ENCODE measurements at regions not wholly inside any gene's neighbourhood (a gene's known extent, or its start where the extent isn't known, plus 50 kb on each side); places are given as distances from the start of the nearest gene placed in this dataset.
A peak's percentile ranks its signal among the peaks of the same experiment; 100 is the strongest.

DNA sequence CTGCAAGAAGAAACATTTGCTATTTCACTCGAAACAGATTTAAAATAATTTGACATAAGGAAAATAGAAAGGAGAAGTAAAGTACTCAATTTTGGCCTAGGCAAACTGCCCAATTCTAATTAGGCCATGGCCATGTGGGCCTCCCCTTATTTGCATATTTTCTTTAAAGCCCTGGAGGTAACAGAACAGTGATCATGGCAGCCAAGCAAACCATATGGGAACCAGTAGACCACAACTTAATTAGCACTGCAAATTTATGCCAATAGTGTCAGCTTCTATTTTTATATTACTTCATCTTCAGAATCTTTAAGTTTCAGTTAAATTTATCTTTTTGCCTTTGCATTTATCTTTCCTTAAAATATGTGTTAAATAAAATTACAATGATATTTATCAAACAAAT, 63.3 kb upstream of the THSD7A start:
- DNase-seq (ENCODE audit: extremely low read depth, low read depth) = no peak

DNA sequence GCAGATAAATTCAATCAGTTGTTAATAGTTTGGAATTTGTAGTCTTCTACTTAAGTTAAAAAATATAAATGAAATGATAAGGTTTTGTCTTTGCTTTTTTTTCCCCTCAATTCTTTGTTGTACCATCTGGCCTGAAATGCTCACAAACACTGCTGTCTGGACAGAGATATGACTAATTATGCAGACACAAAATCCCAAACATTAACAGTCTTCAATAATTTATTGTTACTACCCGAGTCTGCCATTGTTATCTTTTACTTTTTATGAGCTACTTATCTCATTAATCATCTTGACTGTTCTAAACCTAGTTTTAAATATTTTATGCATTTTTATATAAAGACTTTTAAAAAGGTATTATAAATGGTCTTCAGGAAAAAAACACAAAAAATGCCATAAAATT, 64.7 kb upstream of the THSD7A start:
- no peak for DNase-seq (ENCODE audit: extremely low read depth, low read depth)

DNA sequence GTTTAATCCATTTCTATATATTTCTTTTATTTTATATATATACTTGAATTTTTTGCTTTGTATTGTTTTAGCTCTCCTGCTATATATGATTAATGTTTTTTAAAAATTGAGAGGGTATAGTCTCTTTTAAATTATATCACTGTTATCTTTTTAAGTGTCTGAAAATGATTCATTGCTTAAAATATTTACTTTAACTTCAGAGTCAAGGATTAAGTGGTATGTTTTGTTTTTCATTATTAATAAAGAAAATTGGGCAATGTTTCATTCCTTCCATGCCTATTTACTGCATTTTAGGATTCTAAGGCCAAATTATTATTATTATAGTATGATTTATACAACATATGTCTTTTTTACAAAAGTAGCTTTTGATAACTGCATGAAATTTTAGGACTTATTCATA, 67.2 kb upstream of the THSD7A start:
- DNase-seq (ENCODE audit: extremely low read depth, low read depth) = no peak

DNA sequence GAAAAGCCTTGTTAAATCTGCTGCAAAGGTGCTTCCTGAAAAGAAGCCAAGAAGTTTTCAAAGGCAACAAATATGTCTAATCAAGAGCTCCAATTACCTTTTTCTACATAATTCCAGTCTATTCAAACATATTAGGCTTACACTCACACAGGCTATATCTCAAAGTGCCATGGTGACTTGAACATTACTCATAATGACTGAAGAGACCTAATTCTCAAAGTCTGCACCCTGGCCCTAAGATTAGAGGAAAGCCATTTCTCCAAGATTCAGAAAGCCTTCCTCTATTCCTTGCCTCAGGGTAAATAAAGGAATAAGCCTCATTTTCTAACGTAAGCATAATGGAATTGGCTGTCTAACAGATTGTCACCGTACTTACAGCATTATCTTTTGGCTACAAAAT, 78.3 kb upstream of the THSD7A start:
- no peak for DNase-seq (ENCODE audit: extremely low read depth, low read depth)

DNA sequence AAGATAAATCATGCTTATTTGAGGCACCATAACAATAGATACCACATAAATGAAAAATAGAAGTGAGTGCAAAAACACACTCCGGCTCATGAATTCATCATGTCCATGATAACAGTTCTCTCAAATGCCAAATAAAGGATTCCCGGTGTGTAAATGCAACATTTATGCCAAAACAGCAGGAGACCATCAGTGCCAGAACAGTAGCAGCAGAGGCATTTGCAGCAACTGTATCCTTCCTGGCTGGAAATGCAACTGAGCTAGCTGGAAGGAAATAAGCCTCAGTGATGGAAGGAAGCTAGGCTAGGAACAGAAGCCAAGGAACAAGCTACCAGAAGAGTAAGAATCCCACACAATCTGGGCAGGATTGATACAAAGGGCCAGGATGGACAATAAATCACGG, 79.9 kb upstream of the THSD7A start:
- DNase-seq (ENCODE audit: extremely low read depth, low read depth) = no peak

DNA sequence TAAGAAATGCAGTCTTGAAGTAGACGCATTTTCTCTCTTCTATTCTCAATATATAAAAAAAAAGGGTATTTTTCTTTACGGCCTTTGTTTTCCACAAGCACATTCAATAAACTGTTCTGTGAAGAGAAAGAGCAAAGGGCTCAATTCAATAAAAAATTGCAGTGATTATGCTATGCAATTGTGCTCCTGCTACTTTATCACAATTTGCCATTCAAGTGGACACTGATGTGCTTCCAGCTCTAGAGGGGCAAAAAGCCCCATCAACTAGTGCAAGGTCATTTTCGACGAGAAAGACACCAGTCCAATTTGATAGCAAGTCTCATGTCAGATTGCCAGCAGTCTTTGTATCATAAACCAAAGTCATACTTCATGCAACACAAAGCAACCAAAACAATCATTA, 82.6 kb upstream of the THSD7A start:
- DNase-seq (ENCODE audit: extremely low read depth, low read depth) = no peak

DNA sequence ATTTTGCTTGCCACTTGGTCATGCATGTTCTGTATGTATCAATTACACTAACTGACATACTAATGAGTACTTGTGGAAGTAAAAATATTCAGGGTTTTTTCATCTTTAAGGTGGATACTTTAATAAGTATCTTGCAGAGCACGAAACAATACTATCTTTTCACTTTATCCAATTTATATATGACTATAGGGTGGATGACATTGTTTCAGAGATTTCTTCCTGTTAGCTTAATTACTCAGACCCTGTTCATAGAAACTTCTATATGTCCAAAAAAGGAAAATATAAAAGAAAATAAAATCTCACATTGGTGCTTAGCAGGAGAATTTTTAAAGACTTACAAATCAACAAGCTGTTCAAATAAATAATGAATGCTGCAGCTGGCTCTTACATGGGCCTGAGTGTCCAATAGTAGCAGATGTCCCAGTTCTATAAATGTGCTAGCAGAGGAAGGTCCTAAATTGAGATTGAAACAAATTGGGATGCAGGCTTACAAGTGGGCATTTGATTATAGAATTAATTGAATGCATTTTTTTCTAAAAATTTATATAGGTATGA, 91.5 kb upstream of the THSD7A start:
- DNase-seq (ENCODE audit: extremely low read depth, low read depth) = no peak

DNA sequence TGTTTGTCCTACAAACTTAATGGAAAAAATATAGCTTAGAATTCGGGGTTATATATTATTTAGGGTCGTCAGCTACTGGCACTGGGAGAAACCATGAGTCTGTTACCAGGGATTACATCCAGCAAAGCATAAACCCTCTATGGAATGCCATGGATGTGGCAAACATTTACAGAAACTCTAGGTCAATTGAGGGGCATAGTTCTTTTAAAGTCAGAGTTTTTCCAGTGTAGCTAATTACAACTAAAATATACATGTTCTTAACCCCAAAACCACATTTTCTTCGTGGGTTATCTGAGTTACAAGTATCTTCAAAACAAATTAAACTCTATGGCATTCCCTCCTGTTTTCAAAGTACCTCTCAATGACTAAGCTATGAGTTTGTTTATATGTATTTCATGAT, 99.3 kb upstream of the THSD7A start:
- DNase-seq (ENCODE audit: extremely low read depth, low read depth) = no peak

DNA sequence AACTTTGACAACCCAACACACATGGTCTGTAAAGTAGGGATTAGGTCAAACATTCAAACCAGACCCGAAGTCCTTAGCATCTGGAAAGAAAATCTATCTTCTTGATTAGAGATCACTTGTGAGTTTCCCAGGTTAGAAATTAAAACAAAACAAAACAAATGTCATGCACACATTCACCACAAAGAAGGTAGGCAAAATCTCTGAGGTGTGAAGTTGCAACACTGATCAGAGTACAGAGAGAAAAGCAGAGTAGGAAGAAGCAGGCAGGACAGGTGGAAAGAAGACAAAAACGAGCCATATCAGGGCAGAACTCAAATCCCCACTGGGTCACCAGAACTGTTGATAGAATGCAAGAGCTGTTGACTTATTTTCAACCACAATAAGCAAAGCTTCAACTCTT, 102.8 kb upstream of the THSD7A start:
- no peak for DNase-seq (ENCODE audit: extremely low read depth, low read depth)

DNA sequence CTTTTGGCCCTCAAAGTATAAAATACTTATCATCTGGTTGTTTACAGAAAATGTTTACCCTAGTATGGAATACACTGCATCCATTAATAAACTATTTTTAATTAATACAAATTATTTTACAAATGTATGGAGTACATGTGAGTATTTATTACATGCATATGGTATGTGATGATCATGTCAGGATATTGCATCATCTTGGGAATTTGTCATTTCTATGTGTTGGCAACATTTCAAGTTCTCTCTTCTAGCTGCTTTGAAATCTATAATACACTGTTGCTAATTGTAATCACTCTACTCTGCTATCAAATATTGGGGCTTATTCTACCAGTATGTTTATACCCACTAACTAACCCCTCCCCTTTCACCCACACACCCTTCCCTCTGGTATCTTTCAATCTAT, 103.9 kb upstream of the THSD7A start:
- DNase-seq (ENCODE audit: extremely low read depth, low read depth) = peak; percentile 41

DNA sequence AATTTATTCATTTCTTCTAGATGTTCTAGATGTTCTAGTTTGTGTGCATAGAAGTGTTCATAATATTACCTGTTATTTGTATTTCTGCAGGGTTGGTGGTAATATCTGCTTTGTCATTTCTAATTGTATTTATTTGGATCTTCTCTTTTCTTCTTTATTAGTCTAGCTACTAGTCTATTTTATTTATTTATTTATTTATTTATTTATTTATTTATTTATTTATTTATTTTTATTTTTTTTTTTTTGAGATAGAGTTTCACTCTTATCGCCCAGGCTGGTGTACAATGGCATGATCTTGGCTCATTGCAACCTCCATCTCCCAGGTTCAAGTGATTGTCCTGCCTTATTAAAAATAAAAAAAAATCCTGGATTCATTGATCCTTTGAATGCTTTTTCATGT, 114.8 kb upstream of the THSD7A start:
- no peak for DNase-seq (ENCODE audit: extremely low read depth, low read depth)

DNA sequence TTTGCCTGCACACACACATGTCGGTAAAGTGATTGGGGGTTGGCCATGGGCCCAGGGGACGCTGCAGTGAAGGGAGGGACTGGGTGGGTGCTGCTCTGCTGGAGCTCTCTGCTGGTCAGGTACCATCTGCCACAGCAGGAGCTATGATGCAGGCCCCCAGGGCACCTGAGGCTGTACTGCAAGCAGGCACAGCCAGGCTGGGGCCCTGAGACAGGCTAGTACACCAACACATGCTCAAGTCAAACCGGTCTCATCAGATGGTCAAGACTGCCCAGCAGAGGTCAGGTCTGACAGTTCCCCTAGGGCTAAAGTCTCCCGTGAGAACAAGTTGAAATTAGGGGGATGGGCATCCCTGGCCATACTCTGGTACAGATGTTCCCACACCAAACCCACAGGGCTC, 118.3 kb upstream of the THSD7A start:
- no peak for DNase-seq (ENCODE audit: extremely low read depth, low read depth)

DNA sequence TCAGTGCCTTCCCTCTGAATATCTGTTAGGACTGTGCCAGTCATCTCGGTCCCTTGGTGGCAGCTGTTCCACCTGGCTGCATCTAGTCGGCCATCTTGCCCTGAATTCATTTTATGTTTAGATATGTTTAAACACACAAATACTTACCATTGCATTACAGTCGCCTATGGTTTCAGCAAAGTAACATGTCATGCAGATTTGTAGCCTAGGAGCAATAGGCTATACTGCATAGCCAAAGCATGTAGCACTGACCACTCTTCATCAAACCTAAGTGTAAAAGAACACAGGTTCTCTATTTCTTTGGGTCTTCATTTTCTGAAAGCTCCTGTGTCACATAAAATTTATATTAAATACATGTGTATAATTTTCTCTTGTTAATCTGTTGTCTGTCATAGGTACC, 118.9 kb upstream of the THSD7A start:
- no peak for DNase-seq (ENCODE audit: extremely low read depth, low read depth)

DNA sequence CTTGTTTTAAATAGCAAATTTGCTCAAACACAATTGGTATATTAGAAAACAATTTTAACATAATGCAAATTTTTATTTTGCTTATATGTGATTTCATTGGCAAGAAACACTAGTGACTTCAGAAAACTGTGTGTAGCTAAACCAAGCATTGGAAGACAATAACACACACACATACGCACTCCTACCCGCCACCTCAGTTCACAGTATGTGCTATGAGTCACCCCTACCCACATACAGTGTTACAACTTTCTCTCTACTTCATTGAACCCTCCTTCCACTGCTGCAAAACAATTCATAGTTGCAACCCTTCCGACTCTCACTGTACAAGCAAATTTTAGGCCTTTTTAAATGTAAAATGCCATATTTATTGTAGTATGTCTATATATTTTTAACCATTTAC, 119.9 kb upstream of the THSD7A start:
- no peak for DNase-seq (ENCODE audit: extremely low read depth, low read depth)

DNA sequence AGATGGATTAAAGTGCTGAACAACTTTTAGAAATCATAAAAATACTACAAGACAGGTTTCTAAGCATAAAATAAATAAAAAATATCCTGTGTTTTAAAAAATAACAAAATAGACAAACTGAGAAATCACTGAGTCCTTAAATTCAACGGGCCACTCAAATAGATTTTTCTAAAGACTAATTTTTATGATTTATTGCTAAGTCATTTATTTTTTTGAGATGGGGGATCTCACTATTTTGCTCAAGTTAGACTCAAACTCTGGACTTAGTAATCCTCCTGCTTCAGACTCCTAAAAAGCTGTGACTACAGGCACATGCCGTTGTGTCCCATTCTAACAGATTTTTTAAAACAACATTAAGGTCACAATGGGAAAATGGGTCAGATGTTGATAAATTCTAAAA, 121.0 kb upstream of the THSD7A start:
- no peak for DNase-seq (ENCODE audit: extremely low read depth, low read depth)

DNA sequence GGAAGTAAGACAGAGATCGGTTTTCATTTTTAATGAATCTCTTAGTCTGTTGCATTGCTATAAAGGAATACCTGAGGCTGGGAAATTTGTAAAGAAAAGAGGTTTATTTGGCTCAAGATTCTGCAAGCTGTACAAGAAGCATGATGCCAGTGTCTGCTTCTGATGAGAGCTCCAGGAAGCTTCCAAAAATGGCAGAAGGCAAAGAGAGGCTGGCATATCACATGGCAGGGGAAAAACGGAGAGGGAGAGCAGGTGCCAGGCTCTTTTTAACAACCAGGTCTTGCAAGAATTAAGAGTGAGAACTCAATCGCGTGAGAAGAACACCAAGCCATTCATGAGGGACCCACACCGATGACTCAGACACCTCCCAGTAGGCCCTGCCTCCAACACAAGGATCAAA, 125.0 kb upstream of the THSD7A start:
- no peak for DNase-seq (ENCODE audit: extremely low read depth, low read depth)

DNA sequence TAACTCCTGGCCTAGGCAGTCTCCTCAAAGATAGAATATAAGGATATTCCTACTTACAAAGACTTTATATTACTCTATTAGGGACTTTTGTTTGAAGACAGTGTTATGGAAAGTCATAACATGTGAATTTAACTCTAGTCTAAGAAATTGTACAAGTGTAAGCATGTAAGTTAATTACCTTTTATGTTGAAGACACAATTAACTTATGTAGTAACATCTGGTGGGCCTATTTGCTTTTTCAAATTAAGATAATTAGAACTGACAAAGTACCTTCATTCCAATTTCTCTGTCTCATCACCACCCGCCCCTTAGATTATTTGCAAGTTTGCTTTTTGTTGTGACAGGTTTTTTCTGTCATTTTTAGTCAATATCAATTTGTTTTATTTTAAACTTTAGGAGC, 126.0 kb upstream of the THSD7A start:
- no peak for DNase-seq (ENCODE audit: extremely low read depth, low read depth)

DNA sequence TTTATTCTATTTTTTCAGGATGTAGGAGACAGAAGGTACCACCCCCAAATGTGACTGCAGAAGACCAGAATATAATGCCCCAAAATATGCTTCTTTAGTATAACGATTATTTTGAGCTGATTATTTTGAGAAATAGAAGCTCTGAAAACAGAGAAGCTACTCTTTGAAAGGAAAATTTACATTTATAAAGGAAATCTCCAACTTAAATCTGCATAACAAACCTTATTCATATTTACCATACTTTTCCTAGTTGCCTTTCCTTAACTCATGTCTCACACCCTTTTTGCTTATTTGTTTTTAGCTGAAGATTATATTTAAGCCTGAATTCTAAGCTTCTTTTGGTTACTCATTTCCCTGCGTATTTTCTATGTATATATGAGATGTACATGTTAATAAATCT, 127.1 kb upstream of the THSD7A start:
- no peak for DNase-seq (ENCODE audit: extremely low read depth, low read depth)

DNA sequence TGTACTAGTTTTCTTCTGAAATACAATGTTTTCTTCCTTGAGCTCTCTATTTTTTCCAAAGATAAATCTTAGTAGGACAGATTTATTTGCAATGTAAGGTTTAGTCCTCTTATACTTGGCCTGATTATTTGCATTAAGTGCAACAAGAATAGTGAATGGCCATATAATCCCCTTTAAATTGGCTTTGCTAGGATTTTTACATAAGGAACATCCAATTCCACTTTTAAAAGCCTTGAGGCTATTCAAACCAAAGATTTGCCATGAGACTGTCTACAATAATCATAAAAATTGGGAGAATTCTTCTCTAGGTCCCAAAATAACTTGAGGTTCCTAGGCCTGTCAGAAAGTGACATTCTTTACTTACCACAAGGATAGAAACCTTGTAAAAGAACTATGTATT, 128.6 kb upstream of the THSD7A start:
- DNase-seq (ENCODE audit: extremely low read depth, low read depth) = no peak

DNA sequence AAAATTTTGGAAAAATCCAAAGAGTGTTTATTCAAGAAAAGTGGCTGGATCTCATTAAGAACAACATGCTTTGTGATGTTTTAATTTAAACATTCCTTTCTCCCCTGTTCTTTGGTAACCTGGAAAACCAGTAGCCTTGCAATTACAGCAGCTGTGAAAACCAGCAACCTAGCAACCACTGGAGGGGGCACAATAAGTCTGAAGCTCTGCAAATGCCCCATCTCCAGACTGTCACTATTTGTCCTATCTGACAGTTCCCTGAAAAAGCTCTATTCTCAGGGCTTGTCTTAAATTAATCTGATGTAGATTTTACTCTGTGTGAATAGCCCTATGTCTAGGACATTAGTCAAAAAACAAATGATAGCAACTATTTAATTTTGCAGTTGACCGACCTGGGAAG, 137.6 kb upstream of the THSD7A start:
- no peak for DNase-seq (ENCODE audit: extremely low read depth, low read depth)

DNA sequence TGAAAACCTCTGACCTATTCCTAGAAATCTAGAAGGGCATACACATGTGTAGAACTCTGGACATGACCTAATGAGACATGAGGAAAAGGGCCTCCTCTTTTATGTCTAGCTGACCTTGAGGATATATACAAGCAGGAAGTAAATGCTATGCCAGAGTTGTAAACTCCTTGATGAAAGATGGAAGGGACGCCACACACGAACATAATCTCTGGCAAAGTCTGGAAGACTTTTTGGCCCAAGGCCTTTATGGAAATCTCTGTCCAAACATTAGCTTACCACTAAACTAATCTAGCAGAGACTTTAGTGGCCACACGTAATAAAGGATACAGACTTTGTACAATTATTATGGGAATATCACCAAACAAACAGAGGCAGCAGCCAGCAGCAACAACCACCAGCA, 138.1 kb upstream of the THSD7A start:
- DNase-seq (ENCODE audit: extremely low read depth, low read depth) = no peak

DNA sequence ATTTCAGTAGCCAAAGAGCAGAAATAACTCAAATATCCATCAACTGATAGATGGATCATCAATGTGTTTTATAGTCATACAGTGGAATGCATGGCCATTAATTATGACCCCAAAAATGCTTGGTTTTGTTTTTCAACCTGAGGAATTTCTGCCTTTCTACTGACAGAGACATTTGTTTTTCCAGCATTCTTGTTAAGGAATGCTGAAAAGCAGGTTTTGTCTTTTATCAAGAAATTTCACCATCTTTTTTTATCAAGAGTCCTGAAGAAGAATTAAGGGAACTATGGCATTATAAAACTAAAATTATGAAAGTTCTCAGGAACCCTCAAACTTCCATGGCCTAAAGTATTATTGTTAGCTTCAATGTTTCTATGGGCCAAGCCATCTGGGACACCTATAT, 153.4 kb upstream of the THSD7A start:
- DNase-seq (ENCODE audit: extremely low read depth, low read depth) = no peak

DNA sequence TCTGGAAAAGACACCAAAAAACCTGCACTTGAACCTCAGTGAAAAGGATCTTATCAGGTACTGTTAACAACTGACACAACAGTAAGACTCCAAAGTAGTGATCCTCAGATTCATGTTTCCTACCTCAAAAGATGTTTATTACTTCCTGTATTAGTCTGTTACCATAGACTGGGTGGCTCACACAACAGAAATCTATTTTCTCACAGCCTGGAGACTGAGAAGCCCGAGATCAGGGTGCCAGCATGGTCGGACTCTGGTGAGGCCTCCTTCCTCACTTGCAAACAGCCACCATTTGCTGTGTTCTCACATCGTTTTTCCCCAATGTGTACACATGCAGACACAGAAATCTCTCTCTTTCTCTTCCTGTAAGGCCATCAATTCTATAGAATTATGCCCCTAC, 154.0 kb upstream of the THSD7A start:
- DNase-seq (ENCODE audit: extremely low read depth, low read depth) = no peak

DNA sequence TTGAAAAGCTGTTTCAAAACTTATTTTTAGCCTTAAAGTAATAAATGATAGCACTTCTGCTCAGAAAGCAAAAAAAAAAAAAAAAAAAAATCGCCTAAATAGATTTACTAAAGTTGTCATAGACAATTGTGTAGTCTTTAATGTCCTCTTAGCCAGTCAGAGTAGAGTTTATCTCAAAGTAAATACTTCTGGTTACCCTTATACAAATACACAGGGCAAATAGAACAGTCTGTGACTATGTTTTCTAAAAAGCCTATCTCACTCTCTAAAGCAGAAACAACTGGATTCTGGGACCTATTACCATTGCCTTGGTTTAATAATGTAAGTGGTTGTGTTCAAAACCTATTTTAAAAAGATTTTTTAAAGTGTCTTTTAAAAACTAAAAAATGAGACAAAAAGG, 156.2 kb upstream of the THSD7A start:
- no peak for DNase-seq (ENCODE audit: extremely low read depth, low read depth)

Measured in NCI-H460 (cell line).